BE2C (cell line): ENCODE measurements at regions not wholly inside any gene's neighbourhood (a gene's known extent, or its start where the extent isn't known, plus 50 kb on each side); places are given as distances from the start of the nearest gene placed in this dataset.

ENCODE experiments used
- DNase-seq: peaks from one replicate; pipeline ENCODE4 v3.0.0-alpha.2; 2020
- H3K27me3 ChIP-seq: fragments of 250-450 bp; sonication (Bioruptor Pico); 2 replicates; pipeline ENCODE4 v1.5.1; 2020; ENCODE audit warnings: mild to moderate bottlenecking
- H3K36me3 ChIP-seq: fragments of 250-450 bp; sonication (Bioruptor Pico); 2 replicates; pipeline ENCODE4 v1.5.1; 2020; ENCODE audit warnings: mild to moderate bottlenecking
- H3K4me1 ChIP-seq: fragments of 250-450 bp; sonication (Bioruptor Pico); 2 replicates; pipeline ENCODE4 v1.5.1; 2020
- H3K4me3 ChIP-seq: 2 replicates; pipeline ENCODE4 v1.5.1; 2011; ENCODE audit warnings: low read depth, low read length
- H3K9me3 ChIP-seq: fragments of 250-450 bp; sonication (Bioruptor Pico); 2 replicates; pipeline ENCODE4 v1.5.1; 2020
- TF ChIP-seq, protein P1 (sequence below): IDR thresholded peaks from 2 replicates; pipeline ENCODE4 v1.5.1; 2012; ENCODE audit warnings: mild to moderate bottlenecking, low read depth, low read length

DNA sequence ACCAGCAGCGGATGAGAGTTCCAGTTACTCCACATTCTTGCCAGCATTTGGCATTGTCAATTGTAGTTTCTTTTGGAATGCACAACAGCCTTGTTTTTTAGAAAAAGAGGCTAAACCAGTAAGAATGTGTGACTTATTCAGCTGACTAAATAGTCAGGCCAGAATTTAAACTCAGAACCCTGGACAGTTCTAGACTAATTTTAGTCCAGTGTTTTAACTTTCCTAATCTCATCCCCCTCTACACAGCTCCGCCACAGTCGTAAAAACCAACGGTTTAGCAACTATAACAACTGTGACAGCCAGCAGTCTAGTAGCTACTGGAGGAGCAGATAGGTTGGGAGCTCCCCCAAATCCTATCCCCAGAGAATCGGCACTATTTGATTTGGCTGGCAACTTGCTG lies 103.7 kb downstream of the FOXD1 start:
- Histone ChIP-seq H3K27me3 (peaks cover 39% of the 10 kb centered on the region), H3K4me1 (no peaks in the 10 kb centered on the region), H3K4me3 (no peak overlapping the region), H3K36me3 (no peaks in the 10 kb centered on the region), H3K9me3 (peaks cover 4% of the 10 kb centered on the region; the same call in 1 of the 2 replicates)
- TF ChIP-seq, protein P1, sequence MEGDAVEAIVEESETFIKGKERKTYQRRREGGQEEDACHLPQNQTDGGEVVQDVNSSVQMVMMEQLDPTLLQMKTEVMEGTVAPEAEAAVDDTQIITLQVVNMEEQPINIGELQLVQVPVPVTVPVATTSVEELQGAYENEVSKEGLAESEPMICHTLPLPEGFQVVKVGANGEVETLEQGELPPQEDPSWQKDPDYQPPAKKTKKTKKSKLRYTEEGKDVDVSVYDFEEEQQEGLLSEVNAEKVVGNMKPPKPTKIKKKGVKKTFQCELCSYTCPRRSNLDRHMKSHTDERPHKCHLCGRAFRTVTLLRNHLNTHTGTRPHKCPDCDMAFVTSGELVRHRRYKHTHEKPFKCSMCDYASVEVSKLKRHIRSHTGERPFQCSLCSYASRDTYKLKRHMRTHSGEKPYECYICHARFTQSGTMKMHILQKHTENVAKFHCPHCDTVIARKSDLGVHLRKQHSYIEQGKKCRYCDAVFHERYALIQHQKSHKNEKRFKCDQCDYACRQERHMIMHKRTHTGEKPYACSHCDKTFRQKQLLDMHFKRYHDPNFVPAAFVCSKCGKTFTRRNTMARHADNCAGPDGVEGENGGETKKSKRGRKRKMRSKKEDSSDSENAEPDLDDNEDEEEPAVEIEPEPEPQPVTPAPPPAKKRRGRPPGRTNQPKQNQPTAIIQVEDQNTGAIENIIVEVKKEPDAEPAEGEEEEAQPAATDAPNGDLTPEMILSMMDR: no peak
- no peak for DNase-seq

GRCh38 chr5:73339711-73340110 lies 108.9 kb downstream of the FOXD1 start:
- Histone ChIP-seq H3K27me3 (peaks cover 65% of the 10 kb centered on the region), H3K4me3 (no peak overlapping the region), H3K36me3 (no peaks in the 10 kb centered on the region), H3K4me1 (no peaks in the 10 kb centered on the region), H3K9me3 (no peaks in the 10 kb centered on the region; the same call in 1 of the 2 replicates)
- TF ChIP-seq, protein P1: no peak
- no peak for DNase-seq

GRCh38 chr5:73339051-73339575 lies 109.5 kb downstream of the FOXD1 start:
- Histone ChIP-seq H3K36me3 (no peaks in the 10 kb centered on the region), H3K4me1 (no peaks in the 10 kb centered on the region), H3K27me3 (peaks cover 70% of the 10 kb centered on the region), H3K9me3 (no peaks in the 10 kb centered on the region; the same call in 1 of the 2 replicates), H3K4me3 (no peak overlapping the region)
- DNase-seq: no peak
- TF ChIP-seq, protein P1: no peak

DNA sequence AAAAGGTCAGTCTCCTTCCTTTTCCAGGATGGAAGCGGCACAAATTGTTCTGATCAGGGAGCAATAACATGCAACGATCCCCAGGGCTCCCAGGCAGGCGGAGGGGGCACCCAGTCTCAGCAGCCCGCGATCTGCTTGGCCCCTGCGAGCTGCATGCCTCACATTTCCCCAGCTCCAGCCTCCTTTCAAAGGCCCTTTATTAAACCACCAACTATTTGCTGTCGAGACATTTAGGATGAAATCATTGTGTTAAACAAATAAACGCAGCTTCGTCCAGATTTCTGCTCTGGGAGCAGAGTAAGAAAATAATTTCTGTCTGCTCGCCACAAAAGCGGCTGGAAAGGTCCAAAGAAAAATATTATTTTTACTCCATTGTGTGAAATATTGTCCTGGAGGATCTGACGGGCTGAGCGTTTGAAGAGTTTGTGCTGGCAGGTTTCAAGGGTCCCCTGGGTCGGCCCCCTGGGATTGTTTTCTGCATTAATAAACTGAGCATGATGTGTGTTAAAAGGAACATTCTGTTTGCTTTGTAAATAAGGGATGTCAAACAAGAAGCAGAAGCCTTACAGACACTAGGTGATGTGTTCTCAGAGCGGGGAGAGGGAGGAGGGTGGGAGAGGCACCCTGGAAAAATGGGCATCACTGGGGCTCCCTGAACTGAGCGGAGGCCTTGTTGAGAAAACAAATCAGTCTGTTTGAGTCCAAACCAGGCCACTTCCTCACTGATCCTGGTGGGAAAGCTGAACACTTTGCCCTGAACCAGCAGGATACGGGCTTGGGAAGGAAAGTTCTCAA lies 110.1 kb downstream of the FOXD1 start:
- DNase-seq: no peak
- no peaks in the 10 kb centered on the region for H3K36me3 ChIP-seq
- no peak overlapping the region for H3K4me3 ChIP-seq
- no peaks in the 10 kb centered on the region for H3K4me1 ChIP-seq
- TF ChIP-seq, protein P1: no peak
- H3K9me3 ChIP-seq: no peaks in the 10 kb centered on the region; the same call in 1 of the 2 replicates
- peaks cover 71% of the 10 kb centered on the region for H3K27me3 ChIP-seq

GRCh38 chr5:73337586-73338255 lies 110.9 kb downstream of the FOXD1 start:
- Histone ChIP-seq H3K36me3 (no peaks in the 10 kb centered on the region), H3K4me3 (no peak overlapping the region), H3K4me1 (no peaks in the 10 kb centered on the region), H3K9me3 (no peaks in the 10 kb centered on the region; the same call in 1 of the 2 replicates), H3K27me3 (peaks cover 74% of the 10 kb centered on the region)
- TF ChIP-seq, protein P1: no peak
- no peak for DNase-seq

DNA sequence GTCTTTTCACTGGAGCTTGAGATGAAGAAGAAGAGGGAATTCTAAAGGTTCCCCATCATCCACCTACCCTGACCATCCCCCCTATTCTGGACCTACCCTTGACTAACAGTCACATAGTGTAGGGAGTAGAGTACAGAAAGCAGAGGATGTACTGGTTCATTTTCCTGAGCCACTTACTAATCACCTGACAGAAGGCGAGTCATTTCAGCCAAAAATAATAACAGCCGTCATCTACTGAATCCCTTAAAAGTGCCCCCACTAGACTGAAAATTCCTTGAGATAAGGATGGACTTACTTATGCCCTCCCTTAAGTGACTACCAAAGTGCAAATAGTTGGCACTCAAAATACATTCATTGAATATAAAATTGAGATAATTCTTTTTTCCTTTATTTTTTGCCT lies 112.2 kb downstream of the FOXD1 start:
- peaks cover 76% of the 10 kb centered on the region for H3K27me3 ChIP-seq
- TF ChIP-seq, protein P1: no peak

More for the DNA sequence above, 112.2 kb downstream of the FOXD1 start:
- Histone ChIP-seq H3K9me3 (no peaks in the 10 kb centered on the region; the same call in 1 of the 2 replicates), H3K4me1 (no peaks in the 10 kb centered on the region), H3K4me3 (no peak overlapping the region), H3K36me3 (no peaks in the 10 kb centered on the region)
- DNase-seq: no peak
